ENCODE measurements at regions not wholly inside any gene's neighbourhood (a gene's known extent, or its start where the extent isn't known, plus 50 kb on each side); places are given as distances from the start of the nearest gene placed in this dataset.

GRCh38 chr17:54277868-54278267 is 455.1 kb downstream of the KIF2B start:
- no peak for TF ChIP-seq CTCF (IDR thresholded peaks at IDR 0.05)
- DNase-seq (no peak), ATAC-seq (no peak)
- no peaks in the 10 kb centered on the region for H3K4me1 ChIP-seq
- H3K27ac ChIP-seq: no peak overlapping the region
- no peaks in the 10 kb centered on the region for H3K9me3 ChIP-seq
- H3K36me3 ChIP-seq: no peaks in the 10 kb centered on the region
- intact Hi-C loops (cut with DNase I): loop anchor here in 1 of 10 donors (10.0 kb wide), 1 partner anchor 63 kb away; no protein-coding TSS in a partner anchor
- no peak overlapping the region for H3K4me3 ChIP-seq
- no peaks in the 10 kb centered on the region for H3K27me3 ChIP-seq

DNA sequence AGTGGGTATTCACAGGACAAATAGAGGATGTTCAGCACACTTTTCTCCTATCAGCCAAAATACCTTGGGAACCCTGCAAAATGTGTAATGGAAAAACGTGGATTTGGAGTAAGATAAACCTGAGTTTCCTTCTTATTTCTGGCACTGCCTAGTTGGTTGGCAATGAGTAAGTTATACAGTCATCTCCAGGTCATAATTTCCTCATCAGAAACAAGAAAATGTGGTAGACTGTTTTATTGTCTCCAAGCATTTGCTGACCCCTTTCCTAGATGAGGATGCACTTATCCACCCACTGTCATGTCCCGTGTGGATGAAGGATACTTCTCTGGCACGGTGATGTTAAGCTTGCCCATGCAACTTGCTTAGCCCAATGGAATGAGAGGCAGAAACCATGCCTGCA is 458.0 kb downstream of the KIF2B start:
- Histone ChIP-seq H3K4me3 (no peak overlapping the region), H3K27me3 (no peaks in the 10 kb centered on the region), H3K9me3 (peaks cover 0 to under 1% (median 0%) of the 10 kb centered on the region in 11 donors), H3K36me3 (no peaks in the 10 kb centered on the region), H3K27ac (no peak overlapping the region), H3K4me1 (no peaks in the 10 kb centered on the region)
- no peak for ATAC-seq
- intact Hi-C loops (cut with DNase I): no loop called here
- 60 to 62% methylated on average over 3 of the region's 3 CpGs for WGBS, 2 donors
- TF ChIP-seq CTCF (IDR thresholded peaks at IDR 0.05): no peak
- no peak for DNase-seq

GRCh38 chr17:54282886-54283285 is 460.2 kb downstream of the KIF2B start:
- Histone ChIP-seq H3K27ac (no peak overlapping the region), H3K4me1 (no peaks in the 10 kb centered on the region), H3K27me3 (no peaks in the 10 kb centered on the region), H3K4me3 (no peak overlapping the region), H3K9me3 (peaks cover 0 to 18% (median 0%) of the 10 kb centered on the region in 11 donors), H3K36me3 (no peaks in the 10 kb centered on the region)
- DNase-seq: no peak
- intact Hi-C loops (cut with DNase I): no loop called here
- WGBS, 2 donors: 59 to 65% methylated on average over 2 of the region's 2 CpGs
- no peak for TF ChIP-seq CTCF (IDR thresholded peaks at IDR 0.05)
- ATAC-seq: no peak

DNA sequence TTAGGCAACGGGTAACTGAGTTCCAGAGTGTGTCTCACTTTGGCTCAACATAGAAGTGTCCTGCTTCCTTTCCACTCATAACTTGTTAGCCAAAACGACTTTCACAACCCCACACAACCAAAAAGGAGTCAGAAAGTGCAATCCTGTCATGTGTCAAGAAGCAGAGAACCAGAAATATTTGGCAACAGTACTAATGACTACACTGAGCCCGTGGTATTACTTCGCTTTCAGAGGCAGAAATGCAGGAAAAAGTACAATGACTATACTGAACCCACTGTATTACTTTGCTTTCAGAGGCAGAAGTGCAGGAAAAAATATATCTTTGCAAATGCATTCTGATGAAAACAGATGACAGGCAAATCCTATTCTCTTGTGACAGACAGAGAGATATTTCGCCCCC is 484.6 kb downstream of the KIF2B start:
- no peak for TF ChIP-seq CTCF (IDR thresholded peaks at IDR 0.05)
- intact Hi-C loops (cut with DNase I): no loop called here
- Histone ChIP-seq H3K9me3 (no peaks in the 10 kb centered on the region), H3K27ac (no peak overlapping the region), H3K27me3 (no peaks in the 10 kb centered on the region), H3K36me3 (no peaks in the 10 kb centered on the region), H3K4me3 (no peak overlapping the region), H3K4me1 (no peaks in the 10 kb centered on the region)
- no peak for DNase-seq
- WGBS, 2 donors: 61 to 63% methylated on average over 5 of the region's 5 CpGs
- no peak for ATAC-seq

DNA sequence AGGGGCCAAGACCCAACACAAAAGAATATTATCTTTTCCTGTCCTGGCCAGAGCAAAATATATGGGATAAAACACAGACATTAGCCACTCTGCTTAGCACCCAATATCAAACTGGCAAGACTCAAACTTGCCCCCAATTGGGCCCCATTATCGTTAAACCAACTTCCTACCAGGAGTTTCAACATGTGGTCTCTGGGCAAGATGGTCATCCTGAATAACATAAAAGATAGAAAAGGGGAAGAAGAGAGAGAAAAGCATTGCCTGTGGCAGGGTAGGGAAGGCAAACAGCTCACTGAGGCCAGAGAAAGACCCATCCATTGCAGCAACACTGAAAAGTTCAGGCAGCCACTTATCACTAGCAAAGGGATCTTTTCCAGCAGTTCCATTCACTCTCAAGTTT is 502.1 kb downstream of the KIF2B start:
- peaks cover 0 to 42% (median 11%) of the 10 kb centered on the region in 11 donors for H3K9me3 ChIP-seq
- no peaks in the 10 kb centered on the region for H3K27me3 ChIP-seq
- intact Hi-C loops (cut with DNase I): no loop called here
- no peak for TF ChIP-seq CTCF (IDR thresholded peaks at IDR 0.05)
- H3K4me1 ChIP-seq: no peaks in the 10 kb centered on the region
- DNase-seq (no peak), ATAC-seq (no peak)
- H3K4me3 ChIP-seq: no peak overlapping the region
- no peak overlapping the region for H3K27ac ChIP-seq
- WGBS, 2 donors: 63 to 67% methylated on average over 1 of the region's 1 CpG
- no peaks in the 10 kb centered on the region for H3K36me3 ChIP-seq

Measured in heart right ventricle (tissue), 16 donors.